ENCODE measurements at regions not wholly inside any gene's neighbourhood (a gene's known extent, or its start where the extent isn't known, plus 50 kb on each side); places are given as distances from the start of the nearest gene placed in this dataset.

- Histone ChIP-seq H3F3A (ENCODE audit: control insufficient read depth, insufficient read depth) (no peaks in the 10 kb centered on the region), H3K4me1 (ENCODE audit: control insufficient read depth, low read length) (no peaks in the 10 kb centered on the region), H3K9me2 (replicated peaks; ENCODE audit: control insufficient read depth, low read length) (no peaks in the 10 kb centered on the region), H3K27me3 (ENCODE audit: control insufficient read depth, low read length) (no peaks in the 10 kb centered on the region), H3K4me3 (ENCODE audit: low read length) (no peak overlapping the region), H4K20me1 (ENCODE audit: control insufficient read depth, insufficient read depth, low read depth, low read length) (no peaks in the 10 kb centered on the region), H3K9me3 (ENCODE audit: control insufficient read depth, insufficient read depth, low read length) (no peaks in the 10 kb centered on the region; the same call in 1 of the 2 replicates), H3K4me2 (ENCODE audit: low read length) (no peak overlapping the region), H3K27ac (ENCODE audit: low read depth, low read length) (no peak overlapping the region), H3K79me2 (ENCODE audit: control insufficient read depth, low read length) (no peaks in the 10 kb centered on the region), H3K36me3 (ENCODE audit: control insufficient read depth, low read length) (no peaks in the 10 kb centered on the region)
- no peak for TF ChIP-seq EZH2phosphoT487 (IDR thresholded peaks at IDR 0.05; ENCODE audit: borderline replicate concordance, low read length)
- TF ChIP-seq, protein P1, sequence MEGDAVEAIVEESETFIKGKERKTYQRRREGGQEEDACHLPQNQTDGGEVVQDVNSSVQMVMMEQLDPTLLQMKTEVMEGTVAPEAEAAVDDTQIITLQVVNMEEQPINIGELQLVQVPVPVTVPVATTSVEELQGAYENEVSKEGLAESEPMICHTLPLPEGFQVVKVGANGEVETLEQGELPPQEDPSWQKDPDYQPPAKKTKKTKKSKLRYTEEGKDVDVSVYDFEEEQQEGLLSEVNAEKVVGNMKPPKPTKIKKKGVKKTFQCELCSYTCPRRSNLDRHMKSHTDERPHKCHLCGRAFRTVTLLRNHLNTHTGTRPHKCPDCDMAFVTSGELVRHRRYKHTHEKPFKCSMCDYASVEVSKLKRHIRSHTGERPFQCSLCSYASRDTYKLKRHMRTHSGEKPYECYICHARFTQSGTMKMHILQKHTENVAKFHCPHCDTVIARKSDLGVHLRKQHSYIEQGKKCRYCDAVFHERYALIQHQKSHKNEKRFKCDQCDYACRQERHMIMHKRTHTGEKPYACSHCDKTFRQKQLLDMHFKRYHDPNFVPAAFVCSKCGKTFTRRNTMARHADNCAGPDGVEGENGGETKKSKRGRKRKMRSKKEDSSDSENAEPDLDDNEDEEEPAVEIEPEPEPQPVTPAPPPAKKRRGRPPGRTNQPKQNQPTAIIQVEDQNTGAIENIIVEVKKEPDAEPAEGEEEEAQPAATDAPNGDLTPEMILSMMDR (IDR thresholded peaks at IDR 0.05; ENCODE audit: low read depth, low read length, poor library complexity, severe bottlenecking) = no peak
Observed at GRCh38 chr9:30293231-30293630, 2091.2 kb upstream of the ACO1 start.

GRCh38 chr9:30299126-30299780 is 2085.2 kb upstream of the ACO1 start:
- Histone ChIP-seq H3K27ac (ENCODE audit: low read depth, low read length) (no peak overlapping the region), H3K36me3 (ENCODE audit: control insufficient read depth, low read length) (no peaks in the 10 kb centered on the region), H3K27me3 (ENCODE audit: control insufficient read depth, low read length) (no peaks in the 10 kb centered on the region), H3K9me3 (ENCODE audit: control insufficient read depth, insufficient read depth, low read length) (no peaks in the 10 kb centered on the region; the same call in 1 of the 2 replicates), H3K9me2 (replicated peaks; ENCODE audit: control insufficient read depth, low read length) (no peaks in the 10 kb centered on the region), H3K4me2 (ENCODE audit: low read length) (no peak overlapping the region), H3K79me2 (ENCODE audit: control insufficient read depth, low read length) (no peaks in the 10 kb centered on the region), H3K4me1 (ENCODE audit: control insufficient read depth, low read length) (no peaks in the 10 kb centered on the region), H4K20me1 (ENCODE audit: control insufficient read depth, insufficient read depth, low read depth, low read length) (no peaks in the 10 kb centered on the region), H3K4me3 (ENCODE audit: low read length) (no peak overlapping the region), H3F3A (ENCODE audit: control insufficient read depth, insufficient read depth) (no peaks in the 10 kb centered on the region)
- no peak for TF ChIP-seq EZH2phosphoT487 (IDR thresholded peaks at IDR 0.05; ENCODE audit: borderline replicate concordance, low read length)
- TF ChIP-seq, protein P1 (IDR thresholded peaks at IDR 0.05; ENCODE audit: low read depth, low read length, poor library complexity, severe bottlenecking) = no peak

DNA sequence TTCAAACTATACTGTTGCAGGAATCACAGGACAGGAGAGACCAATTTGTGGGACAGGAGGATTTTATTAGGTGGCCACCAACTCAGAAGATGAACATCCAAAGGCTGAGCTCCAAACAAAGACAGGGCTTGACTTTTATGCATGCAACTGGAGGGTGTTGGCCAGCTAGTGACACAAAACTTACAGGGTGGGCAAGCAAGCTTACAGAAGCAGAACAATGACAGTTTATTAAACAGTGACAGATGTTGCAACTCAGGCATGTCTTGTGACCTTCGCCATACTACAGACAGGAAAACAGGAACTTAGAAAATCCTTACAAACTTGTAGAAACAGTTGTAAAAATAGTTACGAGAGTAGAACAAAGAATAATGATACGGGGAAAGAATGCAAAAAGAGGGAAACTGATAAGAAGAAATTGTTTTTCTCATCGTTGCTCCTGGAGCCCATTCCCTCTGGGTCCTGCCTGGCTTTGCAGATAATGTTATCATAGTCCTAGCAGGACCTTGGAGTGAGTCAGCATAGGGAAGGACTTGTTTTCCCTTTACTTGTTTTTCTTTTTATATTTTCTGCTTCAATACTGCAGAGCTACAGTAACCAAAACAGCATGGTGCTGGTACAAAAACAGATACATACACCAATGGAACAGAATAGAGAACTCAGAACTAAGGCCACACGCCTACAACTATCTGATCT is 2083.0 kb upstream of the ACO1 start:
- H3K27ac ChIP-seq (ENCODE audit: low read depth, low read length) = no peak overlapping the region
- H3K27me3 ChIP-seq (ENCODE audit: control insufficient read depth, low read length) = no peaks in the 10 kb centered on the region
- no peaks in the 10 kb centered on the region for H3K36me3 ChIP-seq (ENCODE audit: control insufficient read depth, low read length)
- TF ChIP-seq EZH2phosphoT487 (IDR thresholded peaks at IDR 0.05; ENCODE audit: borderline replicate concordance, low read length) = no peak
- TF ChIP-seq, protein P1 (IDR thresholded peaks at IDR 0.05; ENCODE audit: low read depth, low read length, poor library complexity, severe bottlenecking) = no peak
- H3K4me2 ChIP-seq (ENCODE audit: low read length) = no peak overlapping the region
- H3F3A ChIP-seq (ENCODE audit: control insufficient read depth, insufficient read depth) = no peaks in the 10 kb centered on the region
- H3K79me2 ChIP-seq (ENCODE audit: control insufficient read depth, low read length) = no peaks in the 10 kb centered on the region
- no peaks in the 10 kb centered on the region; the same call in 1 of the 2 replicates for H3K9me3 ChIP-seq (ENCODE audit: control insufficient read depth, insufficient read depth, low read length)
- H3K4me1 ChIP-seq (ENCODE audit: control insufficient read depth, low read length) = no peaks in the 10 kb centered on the region
- no peaks in the 10 kb centered on the region for H3K9me2 ChIP-seq (replicated peaks; ENCODE audit: control insufficient read depth, low read length)
- H4K20me1 ChIP-seq (ENCODE audit: control insufficient read depth, insufficient read depth, low read depth, low read length) = no peaks in the 10 kb centered on the region
- no peak overlapping the region for H3K4me3 ChIP-seq (ENCODE audit: low read length)

Data from DOHH2 (cell line).